Suprapubic skin (tissue), 4 donors: ENCODE measurements at regions not wholly inside any gene's neighbourhood (a gene's known extent, or its start where the extent isn't known, plus 50 kb on each side); places are given as distances from the start of the nearest gene placed in this dataset.

ENCODE experiments used
- DNase-seq, 2 donors: peaks; one replicate each; pipeline ENCODE4 v3.0.0-alpha.2; 2019; ENCODE audit warnings: low spot score in 2 of 2
- H3K27ac ChIP-seq: fragments of 200-600 bp; sonication (generic); one replicate; pipeline ENCODE4 v1.5.1; 2019
- H3K27me3 ChIP-seq: fragments of 200-600 bp; sonication (generic); one replicate; pipeline ENCODE4 v1.5.1; 2019
- H3K36me3 ChIP-seq: fragments of 200-600 bp; sonication (generic); one replicate; pipeline ENCODE4 v1.5.1; 2019
- H3K4me1 ChIP-seq: fragments of 200-600 bp; sonication (generic); one replicate; pipeline ENCODE4 v1.5.1; 2019
- H3K4me3 ChIP-seq: fragments of 200-600 bp; sonication (generic); one replicate; pipeline ENCODE4 v1.5.1; 2019; ENCODE audit warnings: mild to moderate bottlenecking
- H3K9me3 ChIP-seq: fragments of 200-600 bp; sonication (generic); one replicate; pipeline ENCODE4 v1.5.1; 2019
- CTCF ChIP-seq, 2 donors: fragments of 200-600 bp in 1 of 2; fragments of 450-650 bp in 1 of 2; sonication (generic) in 1 of 2; IDR thresholded peaks; one replicate each; pipeline ENCODE4 v1.5.1; 2016 to 2019; ENCODE audit warnings: antibody characterized with exemption in 2 of 2, mild to moderate bottlenecking in 1 of 2, moderate library complexity in 1 of 2
- EP300 ChIP-seq: sonication (generic); formaldehyde crosslinking; IDR thresholded peaks from one replicate; pipeline ENCODE4 v1.6.1; 2017; ENCODE audit warnings: antibody characterized with exemption
- POLR2A ChIP-seq, 2 donors: fragments of 450-650 bp; IDR thresholded peaks; one replicate each; pipeline ENCODE4 v1.6.1; 2017; ENCODE audit warnings: antibody characterized with exemption in 2 of 2, mild to moderate bottlenecking in 2 of 2, moderate library complexity in 2 of 2
- POLR2AphosphoS5 ChIP-seq, 3 donors: sonication (generic); formaldehyde crosslinking; IDR thresholded peaks; one replicate each; pipeline ENCODE4 v1.6.1; 2017; ENCODE audit warnings: antibody characterized with exemption in 3 of 3
- WGBS: methylation state at CpG from one replicate; pipeline ENCODE4 v1.1.5; 2018; 5-methylcytosine and 5-hydroxymethylcytosine counted together

DNA sequence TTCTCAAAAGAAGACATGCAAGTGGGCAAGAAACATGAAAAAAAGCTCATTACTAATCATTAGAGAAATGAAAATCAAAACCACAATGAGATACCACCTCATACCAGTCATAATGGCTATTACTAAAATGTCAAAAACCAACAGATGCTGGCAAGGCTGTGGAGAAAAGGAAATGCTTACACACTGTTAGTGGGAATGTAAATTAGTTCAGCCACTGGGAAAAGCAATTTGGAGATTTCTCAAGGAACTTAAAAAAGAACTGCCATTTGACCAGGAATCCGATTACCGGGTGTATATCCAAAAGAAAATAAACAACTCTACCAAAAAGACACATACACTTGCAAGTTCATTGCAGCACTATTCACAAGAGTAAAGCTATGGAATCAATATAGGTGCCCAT, 595.4 kb upstream of the RIOK2 start:
- 68% methylated on average over 2 of the region's 2 CpGs for WGBS
- DNase-seq = no peak
- Histone ChIP-seq H3K27ac (no peak overlapping the region), H3K4me3 (no peak overlapping the region), H3K4me1 (no peaks in the 10 kb centered on the region), H3K27me3 (no peaks in the 10 kb centered on the region), H3K36me3 (no peaks in the 10 kb centered on the region), H3K9me3 (no peaks in the 10 kb centered on the region)
- TF ChIP-seq POLR2AphosphoS5 (IDR thresholded peaks at IDR 0.05) (no peak), CTCF (IDR thresholded peaks at IDR 0.05) (no peak), EP300 (no peak), POLR2A (IDR thresholded peaks at IDR 0.05) (no peak)

DNA sequence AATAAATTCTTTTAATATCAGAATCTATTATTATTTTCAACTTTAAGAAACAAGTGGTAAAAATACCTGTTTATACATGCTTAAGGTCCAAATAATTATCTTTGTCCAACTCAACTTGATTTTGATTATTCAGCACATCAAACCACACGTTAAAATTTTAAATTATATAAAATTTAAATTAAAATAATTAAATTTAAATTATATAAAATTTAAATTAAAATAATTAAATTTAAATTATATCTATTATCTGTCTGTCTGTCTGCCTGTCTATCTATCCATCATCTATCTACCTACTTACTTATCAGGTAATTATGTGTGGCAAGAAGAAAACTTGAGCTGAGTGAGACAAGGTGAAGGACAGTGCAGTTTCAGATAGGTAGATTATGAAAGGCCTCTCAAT, 605.3 kb upstream of the RIOK2 start:
- no peak overlapping the region for H3K27ac ChIP-seq
- H3K36me3 ChIP-seq = no peaks in the 10 kb centered on the region
- WGBS = 88% methylated on average over 1 of the region's 1 CpG
- no peaks in the 10 kb centered on the region for H3K4me1 ChIP-seq
- no peaks in the 10 kb centered on the region for H3K27me3 ChIP-seq
- no peaks in the 10 kb centered on the region for H3K9me3 ChIP-seq
- H3K4me3 ChIP-seq = no peak overlapping the region
- no peak for DNase-seq
- TF ChIP-seq POLR2AphosphoS5 (IDR thresholded peaks at IDR 0.05) (no peak), CTCF (IDR thresholded peaks at IDR 0.05) (no peak), EP300 (no peak), POLR2A (IDR thresholded peaks at IDR 0.05) (no peak)

DNA sequence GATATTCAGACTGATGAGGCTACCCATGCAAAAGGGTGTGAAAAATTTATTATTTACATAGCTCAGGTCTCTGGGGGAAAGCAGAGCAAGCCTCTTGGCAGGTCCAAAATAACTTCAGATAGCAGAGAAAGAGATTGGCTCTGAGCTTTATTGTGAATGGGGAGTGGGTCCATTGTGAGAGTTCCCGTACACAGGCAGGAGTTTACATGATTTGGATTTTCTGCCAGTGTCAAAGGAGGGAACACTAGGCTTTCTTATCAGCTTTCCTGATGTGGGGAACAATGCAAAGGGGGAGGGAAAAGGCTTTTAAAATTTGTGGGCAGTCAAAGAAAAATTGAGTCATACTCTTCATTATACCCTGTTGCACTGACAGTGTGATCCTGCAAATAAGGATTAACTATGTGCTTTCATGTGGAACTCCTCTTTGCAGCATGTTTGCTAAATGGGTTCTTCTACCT, 615.0 kb upstream of the RIOK2 start:
- Histone ChIP-seq H3K27me3 (no peaks in the 10 kb centered on the region), H3K4me1 (no peaks in the 10 kb centered on the region), H3K27ac (no peak overlapping the region), H3K4me3 (no peak overlapping the region), H3K9me3 (no peaks in the 10 kb centered on the region), H3K36me3 (no peaks in the 10 kb centered on the region)
- 67% methylated on average over 1 of the region's 1 CpG for WGBS
- DNase-seq = no peak
- TF ChIP-seq POLR2A (IDR thresholded peaks at IDR 0.05) (no peak), POLR2AphosphoS5 (IDR thresholded peaks at IDR 0.05) (no peak), CTCF (IDR thresholded peaks at IDR 0.05) (no peak), EP300 (no peak)

DNA sequence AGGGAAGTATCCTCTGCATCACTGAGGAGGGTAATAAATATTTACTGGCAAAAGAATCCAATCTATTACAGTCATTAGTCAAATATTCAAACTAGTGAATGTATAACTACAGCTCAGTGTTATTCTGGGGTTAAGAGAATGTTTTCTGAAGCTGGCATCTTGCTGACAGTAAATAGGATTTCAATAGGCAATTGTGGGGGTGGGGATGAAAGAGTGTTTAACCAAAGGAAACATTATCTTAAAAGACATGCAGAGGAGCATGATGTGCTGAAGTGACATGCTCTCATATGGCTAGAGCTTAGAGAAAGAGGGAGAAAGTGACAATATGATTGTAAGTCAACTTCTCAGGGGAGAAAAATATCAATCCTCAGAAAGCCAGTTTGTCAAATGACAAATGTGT, 618.4 kb upstream of the RIOK2 start:
- Histone ChIP-seq H3K4me1 (no peaks in the 10 kb centered on the region), H3K27ac (no peak overlapping the region), H3K9me3 (no peaks in the 10 kb centered on the region), H3K27me3 (no peaks in the 10 kb centered on the region), H3K36me3 (no peaks in the 10 kb centered on the region), H3K4me3 (no peak overlapping the region)
- TF ChIP-seq POLR2AphosphoS5 (IDR thresholded peaks at IDR 0.05) (no peak), EP300 (no peak), POLR2A (IDR thresholded peaks at IDR 0.05) (no peak), CTCF (IDR thresholded peaks at IDR 0.05) (no peak)
- no peak for DNase-seq

DNA sequence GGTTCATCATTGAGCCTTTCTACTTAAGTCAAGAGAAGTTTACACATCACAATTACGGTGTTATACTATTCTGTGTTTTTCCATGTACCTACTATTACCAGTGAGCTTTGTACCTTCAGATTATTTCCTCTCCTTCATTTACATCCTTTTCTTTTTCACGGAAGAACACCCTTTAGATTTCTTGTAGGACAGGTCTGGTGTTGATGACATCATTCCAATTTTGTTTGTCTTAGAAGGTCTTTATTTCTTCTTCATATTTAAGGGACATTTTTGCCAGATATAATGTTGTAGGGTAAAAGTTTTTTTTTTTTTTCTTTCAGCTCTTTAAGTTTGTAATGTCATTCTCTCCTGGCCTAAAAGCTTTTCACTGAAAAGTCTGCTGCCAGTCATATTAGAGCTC, 637.1 kb upstream of the RIOK2 start:
- no peak for TF ChIP-seq POLR2A (IDR thresholded peaks at IDR 0.05)
- TF ChIP-seq POLR2AphosphoS5 (IDR thresholded peaks at IDR 0.05) = no peak
- no peak for TF ChIP-seq CTCF (IDR thresholded peaks at IDR 0.05)
- no peak for TF ChIP-seq EP300
- no peaks in the 10 kb centered on the region for H3K4me1 ChIP-seq
- H3K27me3 ChIP-seq = no peaks in the 10 kb centered on the region
- H3K9me3 ChIP-seq = peaks cover 3% of the 10 kb centered on the region
- no peak overlapping the region for H3K27ac ChIP-seq
- H3K36me3 ChIP-seq = no peaks in the 10 kb centered on the region
- WGBS = 89% methylated on average over 2 of the region's 2 CpGs
- DNase-seq = no peak
- no peak overlapping the region for H3K4me3 ChIP-seq
